ENCODE measurements at regions not wholly inside any gene's neighbourhood (a gene's known extent, or its start where the extent isn't known, plus 50 kb on each side); places are given as distances from the start of the nearest gene placed in this dataset.
A peak's percentile ranks its signal among the peaks of the same experiment; 100 is the strongest.

GRCh38 chr1:111556325-111557037, 53.0 kb upstream of the ADORA3 start:
- DNase-seq (ENCODE audit: low read depth): no peak

GRCh38 chr1:111559736-111560279, 56.4 kb upstream of the ADORA3 start:
- peak; percentile 42 for DNase-seq (ENCODE audit: low read depth)

GRCh38 chr1:111561328-111561727, 57.9 kb upstream of the ADORA3 start:
- no peak for DNase-seq (ENCODE audit: low read depth)

DNA sequence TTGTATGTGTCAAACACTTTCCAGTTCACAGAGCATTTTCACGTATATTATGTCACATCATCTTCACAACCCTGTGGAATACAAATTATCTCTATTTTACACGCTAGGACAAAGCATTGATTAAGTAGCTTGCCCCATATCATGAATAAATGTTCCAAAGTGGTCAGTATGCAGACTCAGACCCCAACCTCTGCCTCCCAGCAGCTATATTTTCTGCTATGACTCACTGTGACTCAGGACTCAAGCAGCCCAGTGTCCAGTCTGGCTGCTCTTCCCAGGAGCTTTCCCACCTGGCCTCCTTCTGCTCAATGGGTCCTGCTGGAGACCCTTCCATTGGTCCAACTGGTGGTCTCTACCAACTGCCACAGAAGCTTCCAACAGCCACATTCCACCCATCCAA, 56.0 kb upstream of the RAP1A start:
- peak; percentile 79 for DNase-seq (ENCODE audit: low read depth)

DNA sequence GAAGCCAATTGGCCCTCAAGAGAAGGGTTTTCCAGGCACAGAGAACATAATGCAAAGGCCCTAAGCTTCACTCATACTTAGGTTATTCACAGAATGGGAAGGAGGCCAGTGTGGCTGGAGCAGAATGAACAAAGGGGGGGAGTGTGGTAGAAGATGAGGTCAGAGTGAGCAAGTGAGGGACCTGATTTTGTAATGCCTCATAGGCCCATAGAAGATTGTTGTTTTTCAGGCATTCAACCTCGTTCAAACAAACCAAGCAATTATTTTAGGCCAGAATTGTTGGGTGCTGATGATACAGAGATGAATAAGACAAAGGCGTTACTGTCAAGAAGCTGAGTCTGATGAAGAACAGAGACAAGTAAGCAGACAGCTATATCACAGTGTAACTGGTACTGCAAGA, 54.5 kb upstream of the RAP1A start:
- DNase-seq (ENCODE audit: low read depth): peak; percentile 81

GRCh38 chr1:111565968-111566367, 53.6 kb upstream of the RAP1A start:
- no peak for DNase-seq (ENCODE audit: low read depth)

DNA sequence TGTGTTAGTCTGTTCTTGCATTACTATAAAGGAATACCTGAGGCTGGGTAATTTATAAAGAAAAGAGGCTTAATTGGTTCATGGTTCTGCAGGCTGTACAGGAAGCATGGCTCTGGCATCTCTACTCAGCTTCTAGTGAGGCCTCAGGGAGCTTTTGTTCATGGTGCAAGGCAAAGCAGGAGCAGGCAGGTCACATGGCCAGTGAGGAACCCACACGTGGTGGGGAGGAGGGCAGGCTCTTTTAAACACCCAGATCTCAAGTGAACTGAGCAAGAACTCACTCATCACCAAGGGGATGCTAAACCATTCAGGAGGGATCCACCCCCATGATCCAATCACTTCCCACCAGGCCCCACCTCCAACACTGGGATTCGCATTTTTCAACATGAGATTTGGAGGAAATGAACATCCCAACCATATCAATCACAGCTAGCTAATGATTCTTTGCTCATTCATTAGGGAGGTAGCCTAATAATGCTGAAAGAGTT, 51.4 kb upstream of the RAP1A start:
- DNase-seq (ENCODE audit: low read depth): no peak

Measured in LHCN-M2 (cell line).